ENCODE measurements at regions not wholly inside any gene's neighbourhood (a gene's known extent, or its start where the extent isn't known, plus 50 kb on each side); places are given as distances from the start of the nearest gene placed in this dataset.

- TF ChIP-seq, protein P1, sequence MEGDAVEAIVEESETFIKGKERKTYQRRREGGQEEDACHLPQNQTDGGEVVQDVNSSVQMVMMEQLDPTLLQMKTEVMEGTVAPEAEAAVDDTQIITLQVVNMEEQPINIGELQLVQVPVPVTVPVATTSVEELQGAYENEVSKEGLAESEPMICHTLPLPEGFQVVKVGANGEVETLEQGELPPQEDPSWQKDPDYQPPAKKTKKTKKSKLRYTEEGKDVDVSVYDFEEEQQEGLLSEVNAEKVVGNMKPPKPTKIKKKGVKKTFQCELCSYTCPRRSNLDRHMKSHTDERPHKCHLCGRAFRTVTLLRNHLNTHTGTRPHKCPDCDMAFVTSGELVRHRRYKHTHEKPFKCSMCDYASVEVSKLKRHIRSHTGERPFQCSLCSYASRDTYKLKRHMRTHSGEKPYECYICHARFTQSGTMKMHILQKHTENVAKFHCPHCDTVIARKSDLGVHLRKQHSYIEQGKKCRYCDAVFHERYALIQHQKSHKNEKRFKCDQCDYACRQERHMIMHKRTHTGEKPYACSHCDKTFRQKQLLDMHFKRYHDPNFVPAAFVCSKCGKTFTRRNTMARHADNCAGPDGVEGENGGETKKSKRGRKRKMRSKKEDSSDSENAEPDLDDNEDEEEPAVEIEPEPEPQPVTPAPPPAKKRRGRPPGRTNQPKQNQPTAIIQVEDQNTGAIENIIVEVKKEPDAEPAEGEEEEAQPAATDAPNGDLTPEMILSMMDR (conservative IDR thresholded peaks at IDR 0.05; ENCODE audit: low read depth, low read length) = no peak
- no peak for TF ChIP-seq EZH2 (IDR thresholded peaks at IDR 0.05; ENCODE audit: borderline replicate concordance, low read depth, low read length, poor library complexity, severe bottlenecking)
Measured at GRCh38 chr5:74139589-74139988, 500.9 kb downstream of the ENC1 start.
